Umbilical cord (tissue), 1 donor: ENCODE measurements at regions not wholly inside any gene's neighbourhood (a gene's known extent, or its start where the extent isn't known, plus 50 kb on each side); places are given as distances from the start of the nearest gene placed in this dataset.

Source experiments
- DNase-seq: peaks from one replicate; pipeline ENCODE4 v3.0.0-alpha.2; 2015; ENCODE audit warnings: low spot score

GRCh38 chr12:74454109-74454508, 83.5 kb upstream of the ATXN7L3B start:
- DNase-seq: no peak

- DNase-seq: no peak
Measured at GRCh38 chr12:74455429-74455828, 82.2 kb upstream of the ATXN7L3B start.

GRCh38 chr12:74456431-74456830, 81.2 kb upstream of the ATXN7L3B start:
- DNase-seq: no peak

GRCh38 chr12:74468401-74468800, 69.2 kb upstream of the ATXN7L3B start:
- DNase-seq: no peak

GRCh38 chr12:74476234-74476633, 61.4 kb upstream of the ATXN7L3B start:
- no peak for DNase-seq

GRCh38 chr12:74481078-74481477, 56.6 kb upstream of the ATXN7L3B start:
- DNase-seq: no peak

GRCh38 chr12:74482115-74482514, 55.5 kb upstream of the ATXN7L3B start:
- DNase-seq: no peak

- DNase-seq: no peak
Measured at GRCh38 chr12:74483057-74483456, 54.6 kb upstream of the ATXN7L3B start.
